Caco-2 (cell line): ENCODE measurements at regions not wholly inside any gene's neighbourhood (a gene's known extent, or its start where the extent isn't known, plus 50 kb on each side); places are given as distances from the start of the nearest gene placed in this dataset.

Experiments
- BruUV-seq: library from RNA; stranded (reverse); fragments of 400-500 nt; replicated peaks from 2 replicates; lab custom pipeline; 2021; lab: Mats Ljungman, UMichigan
- CTCF ChIA-PET: fragments of 300-600 bp; sonication (Branson Sonifier 250); formaldehyde crosslinking; loops from one replicate; lab custom pipeline; 2022; ENCODE audit warnings: antibody characterized with exemption; lab: Charles Lee
- POLR2A ChIA-PET: fragments of 300-600 bp; sonication (Branson Sonifier 250); formaldehyde crosslinking; loops from one replicate; lab custom pipeline; 2022; ENCODE audit warnings: antibody characterized with exemption; lab: Charles Lee
- DNase-seq, 2 experiments: peaks; one replicate each; pipeline versions ENCODE4 v3.0.0 to v3.0.0-alpha.2; 2020 to 2022
- H3K27me3 ChIP-seq: replicated peaks from 2 replicates; pipeline ENCODE4 v1.6.0; 2011; ENCODE audit warnings: low read length; ENCODE audit not compliant: control insufficient read depth, insufficient read depth
- H3K36me3 ChIP-seq: 2 replicates; pipeline ENCODE4 v1.5.1; 2011; ENCODE audit warnings: low read length; ENCODE audit not compliant: control insufficient read depth, insufficient read depth
- H3K4me1 ChIP-seq: fragments of 250-450 bp; sonication (Bioruptor Pico); 2 replicates; pipeline ENCODE4 v1.5.1; 2020; ENCODE audit warnings: mild to moderate bottlenecking
- H3K4me3 ChIP-seq: 2 replicates; pipeline ENCODE4 v1.5.1; 2011; ENCODE audit warnings: low read depth, mild to moderate bottlenecking, control low read depth, low read length
- H3K9me3 ChIP-seq: fragments of 250-450 bp; sonication (Bioruptor Pico); 2 replicates; pipeline ENCODE4 v1.5.1; 2020; ENCODE audit warnings: mild to moderate bottlenecking, moderate library complexity
- H3K27ac Mint-ChIP-seq: one replicate; pipeline ENCODE4 v1.8.0; 2022; ENCODE audit warnings: mixed read lengths; ENCODE audit not compliant: unreplicated experiment
- H3K27me3 Mint-ChIP-seq: one replicate; pipeline ENCODE4 v1.8.0; 2022; ENCODE audit warnings: mixed read lengths; ENCODE audit not compliant: insufficient read depth, unreplicated experiment
- H3K36me3 Mint-ChIP-seq: one replicate; pipeline ENCODE4 v1.8.0; 2022; ENCODE audit warnings: mild to moderate bottlenecking, mixed read lengths; ENCODE audit not compliant: insufficient read depth, unreplicated experiment
- H3K4me1 Mint-ChIP-seq: one replicate; pipeline ENCODE4 v1.8.0; 2022; ENCODE audit warnings: low read depth, mixed read lengths; ENCODE audit not compliant: unreplicated experiment
- H3K4me3 Mint-ChIP-seq: one replicate; pipeline ENCODE4 v1.8.0; 2022; ENCODE audit warnings: mild to moderate bottlenecking, moderate library complexity, mixed read lengths; ENCODE audit not compliant: unreplicated experiment
- H3K9me3 Mint-ChIP-seq: one replicate; pipeline ENCODE4 v1.8.0; 2022; ENCODE audit warnings: mixed read lengths; ENCODE audit not compliant: unreplicated experiment
- CTCF ChIP-seq, 2 experiments: fragments of 200-600 bp in 1 of 2; IDR thresholded peaks; 1 replicate in 1 of 2; 2 replicates in 1 of 2; pipeline versions ENCODE4 v1.5.1 to v1.8.0; 2011 to 2022; ENCODE audit warnings: antibody characterized with exemption in 1 of 2, control low read depth in 1 of 2, inconsistent platforms in 1 of 2, low read depth in 1 of 2, low read length in 1 of 2, mild to moderate bottlenecking in 1 of 2, moderate library complexity in 1 of 2; ENCODE audit not compliant: insufficient read depth in 1 of 2, severe bottlenecking in 1 of 2, unreplicated experiment in 1 of 2
- intact Hi-C: fragments of 100-400 bp; cut with micrococcal nuclease; formaldehyde crosslinking; loops from one replicate; pipeline ENCODE4 v1.10.0; 2022; ENCODE audit not compliant: unreplicated experiment

DNA sequence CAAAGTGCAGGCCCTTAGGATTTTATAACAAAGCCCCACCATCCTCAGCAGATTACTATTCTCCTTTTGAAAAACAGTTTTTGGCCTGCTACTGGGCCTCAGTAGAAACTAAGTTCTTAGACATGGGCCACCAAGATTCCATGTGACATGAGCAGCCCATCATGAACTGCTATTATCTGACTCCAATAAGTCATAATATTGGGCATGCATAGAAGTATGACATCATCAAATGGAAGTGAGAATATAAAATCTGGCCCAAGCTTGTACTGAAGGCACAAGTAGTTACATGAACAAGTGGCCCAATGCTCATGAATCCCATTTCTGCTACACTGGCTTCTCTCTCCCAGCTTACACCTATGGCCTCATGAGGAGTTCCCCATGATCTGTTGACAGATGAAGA, 404.8 kb downstream of the EPHA5 start:
- H3K4me1 Mint-ChIP-seq, result no peaks in the 10 kb centered on the region
- CTCF ChIA-PET, result no interaction called here
- no peaks in the 10 kb centered on the region for H3K36me3 ChIP-seq

DNA sequence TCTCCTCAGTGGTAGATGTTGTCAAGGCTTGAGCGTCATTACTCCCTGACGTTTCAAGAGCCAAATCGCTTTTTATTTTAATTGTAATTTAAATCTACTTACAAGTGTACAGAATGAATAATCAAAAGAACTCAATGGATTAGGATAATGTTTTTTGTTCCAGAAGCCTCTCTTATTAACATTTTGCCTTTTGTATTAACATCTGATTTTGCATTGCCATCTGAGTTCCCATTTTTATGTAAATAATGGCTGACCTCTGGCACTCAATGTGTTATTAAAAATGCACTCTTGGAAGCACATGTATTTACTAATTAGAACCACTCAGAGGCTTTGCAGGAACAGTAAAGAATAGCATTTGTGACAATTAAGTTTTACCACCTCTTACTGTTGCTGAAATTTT, 411.0 kb downstream of the EPHA5 start:
- DNase-seq, result no peak
- intact Hi-C loops, result no loop called here
- CTCF ChIA-PET, result no interaction called here
- H3K27ac Mint-ChIP-seq, result no peak overlapping the region
- BruUV-seq, result no TSS peak
- no peak overlapping the region for H3K4me3 Mint-ChIP-seq
- H3K36me3 Mint-ChIP-seq, result no peaks in the 10 kb centered on the region
- no peaks in the 10 kb centered on the region for H3K9me3 Mint-ChIP-seq
- no peak for TF ChIP-seq CTCF (IDR thresholded peaks at IDR 0.05; ENCODE audit: insufficient read depth in 1 of 2, low read depth in 1 of 2, low read length in 1 of 2, severe bottlenecking in 1 of 2, unreplicated experiment in 1 of 2)
- no peaks in the 10 kb centered on the region for H3K4me1 Mint-ChIP-seq
- Histone ChIP-seq H3K9me3 (no peaks in the 10 kb centered on the region), H3K27me3 (no peaks in the 10 kb centered on the region), H3K36me3 (no peaks in the 10 kb centered on the region), H3K4me3 (no peak overlapping the region), H3K4me1 (no peaks in the 10 kb centered on the region)
- H3K27me3 Mint-ChIP-seq, result no peaks in the 10 kb centered on the region
- POLR2A ChIA-PET, result no interaction called here

More for the DNA sequence above, 404.8 kb downstream of the EPHA5 start:
- no TSS peak for BruUV-seq
- POLR2A ChIA-PET, result no interaction called here
- H3K4me3 ChIP-seq, result no peak overlapping the region
- no peak for TF ChIP-seq CTCF (IDR thresholded peaks at IDR 0.05; ENCODE audit: insufficient read depth in 1 of 2, low read depth in 1 of 2, low read length in 1 of 2, severe bottlenecking in 1 of 2, unreplicated experiment in 1 of 2)
- no peaks in the 10 kb centered on the region for H3K4me1 ChIP-seq
- H3K27ac Mint-ChIP-seq, result no peak overlapping the region
- H3K27me3 ChIP-seq, result no peaks in the 10 kb centered on the region
- H3K9me3 Mint-ChIP-seq, result no peaks in the 10 kb centered on the region
- no peaks in the 10 kb centered on the region for H3K9me3 ChIP-seq
- H3K27me3 Mint-ChIP-seq, result no peaks in the 10 kb centered on the region
- DNase-seq, result no peak
- H3K36me3 Mint-ChIP-seq, result no peaks in the 10 kb centered on the region
- no peak overlapping the region for H3K4me3 Mint-ChIP-seq
- intact Hi-C loops, result no loop called here

DNA sequence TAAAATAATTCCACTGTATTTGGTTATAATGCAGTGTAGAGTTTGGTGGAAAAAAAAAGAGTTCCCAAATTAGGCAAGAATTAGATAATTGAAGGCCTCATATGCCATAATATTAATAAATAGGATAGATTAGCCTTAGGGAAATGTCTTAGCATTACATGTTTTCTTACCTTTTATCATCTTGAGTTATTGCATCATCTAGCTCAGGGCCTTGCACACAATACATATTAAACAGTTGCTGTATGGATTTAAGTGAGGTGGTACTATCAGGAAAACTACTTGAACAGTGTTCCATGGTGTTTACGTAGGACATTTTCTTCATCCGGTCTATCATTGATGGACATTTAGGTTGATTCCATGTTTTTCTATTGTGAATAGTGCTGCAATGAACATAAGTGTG, 419.4 kb downstream of the EPHA5 start:
- Histone ChIP-seq H3K36me3 (no peaks in the 10 kb centered on the region), H3K4me3 (no peak overlapping the region), H3K4me1 (no peaks in the 10 kb centered on the region), H3K9me3 (no peaks in the 10 kb centered on the region), H3K27me3 (no peaks in the 10 kb centered on the region)
- no peak overlapping the region for H3K27ac Mint-ChIP-seq
- no TSS peak for BruUV-seq
- ChIA-PET CTCF (no interaction called here), POLR2A (no interaction called here)
- no peaks in the 10 kb centered on the region for H3K36me3 Mint-ChIP-seq
- no peaks in the 10 kb centered on the region for H3K9me3 Mint-ChIP-seq
- no peak for TF ChIP-seq CTCF (IDR thresholded peaks at IDR 0.05; ENCODE audit: insufficient read depth in 1 of 2, low read depth in 1 of 2, low read length in 1 of 2, severe bottlenecking in 1 of 2, unreplicated experiment in 1 of 2)
- H3K27me3 Mint-ChIP-seq, result no peaks in the 10 kb centered on the region
- no peak overlapping the region for H3K4me3 Mint-ChIP-seq
- intact Hi-C loops, result no loop called here
- H3K4me1 Mint-ChIP-seq, result no peaks in the 10 kb centered on the region
- DNase-seq, result no peak
